ENCODE measurements at regions not wholly inside any gene's neighbourhood (a gene's known extent, or its start where the extent isn't known, plus 50 kb on each side); places are given as distances from the start of the nearest gene placed in this dataset.

GRCh38 chr3:5554245-5554747 lies 366.8 kb downstream of the EDEM1 start:
- Histone ChIP-seq H3K27me3 (ENCODE audit: insufficient read depth, low read length, poor library complexity, severe bottlenecking) (no peaks in the 10 kb centered on the region), H4K20me1 (ENCODE audit: insufficient read depth, low read length, poor library complexity, severe bottlenecking) (no peaks in the 10 kb centered on the region), H3K9me2 (replicated peaks; ENCODE audit: low read depth, low read length) (no peaks in the 10 kb centered on the region), H3F3A (ENCODE audit: low read depth) (no peaks in the 10 kb centered on the region), H3K79me2 (ENCODE audit: insufficient read depth, low read length) (no peaks in the 10 kb centered on the region), H2AFZ (ENCODE audit: low read length) (no peak overlapping the region), H3K4me3 (ENCODE audit: low read length, poor library complexity, severe bottlenecking) (no peak overlapping the region), H3K36me3 (ENCODE audit: insufficient read depth, low read length) (no peaks in the 10 kb centered on the region), H3K9ac (ENCODE audit: low read depth, low read length, poor library complexity, severe bottlenecking) (no peak overlapping the region), H3K4me1 (ENCODE audit: insufficient read depth, low read length, poor library complexity, severe bottlenecking) (no peaks in the 10 kb centered on the region), H3K9me3 (ENCODE audit: insufficient read depth, low read depth, low read length) (no peaks in the 10 kb centered on the region), H3K4me2 (ENCODE audit: low read depth, low read length, poor library complexity, severe bottlenecking) (no peak overlapping the region)
- TF ChIP-seq EZH2phosphoT487 (IDR thresholded peaks at IDR 0.05; ENCODE audit: borderline replicate concordance): no peak
- no peak for TF ChIP-seq CTCF (conservative IDR thresholded peaks at IDR 0.05; ENCODE audit: low read length)

- Histone ChIP-seq H3K27me3 (ENCODE audit: insufficient read depth, low read length, poor library complexity, severe bottlenecking) (no peaks in the 10 kb centered on the region), H3K9me3 (ENCODE audit: insufficient read depth, low read depth, low read length) (no peaks in the 10 kb centered on the region), H3K9me2 (replicated peaks; ENCODE audit: low read depth, low read length) (no peaks in the 10 kb centered on the region), H3F3A (ENCODE audit: low read depth) (no peaks in the 10 kb centered on the region), H3K4me2 (ENCODE audit: low read depth, low read length, poor library complexity, severe bottlenecking) (no peak overlapping the region), H3K4me1 (ENCODE audit: insufficient read depth, low read length, poor library complexity, severe bottlenecking) (no peaks in the 10 kb centered on the region), H3K4me3 (ENCODE audit: low read length, poor library complexity, severe bottlenecking) (no peak overlapping the region), H3K36me3 (ENCODE audit: insufficient read depth, low read length) (no peaks in the 10 kb centered on the region), H2AFZ (ENCODE audit: low read length) (no peak overlapping the region), H3K79me2 (ENCODE audit: insufficient read depth, low read length) (no peaks in the 10 kb centered on the region), H3K9ac (ENCODE audit: low read depth, low read length, poor library complexity, severe bottlenecking) (no peak overlapping the region), H4K20me1 (ENCODE audit: insufficient read depth, low read length, poor library complexity, severe bottlenecking) (no peaks in the 10 kb centered on the region)
- no peak for TF ChIP-seq CTCF (conservative IDR thresholded peaks at IDR 0.05; ENCODE audit: low read length)
- TF ChIP-seq EZH2phosphoT487 (IDR thresholded peaks at IDR 0.05; ENCODE audit: borderline replicate concordance): no peak
Measured at GRCh38 chr3:5560199-5560598, 372.7 kb downstream of the EDEM1 start.

- H3K27me3 ChIP-seq (ENCODE audit: insufficient read depth, low read length, poor library complexity, severe bottlenecking): no peaks in the 10 kb centered on the region
- H3K9me2 ChIP-seq (replicated peaks; ENCODE audit: low read depth, low read length): no peaks in the 10 kb centered on the region
- no peak overlapping the region for H2AFZ ChIP-seq (ENCODE audit: low read length)
- H3K4me2 ChIP-seq (ENCODE audit: low read depth, low read length, poor library complexity, severe bottlenecking): no peak overlapping the region
- no peaks in the 10 kb centered on the region for H4K20me1 ChIP-seq (ENCODE audit: insufficient read depth, low read length, poor library complexity, severe bottlenecking)
- H3F3A ChIP-seq (ENCODE audit: low read depth): no peaks in the 10 kb centered on the region
- H3K9me3 ChIP-seq (ENCODE audit: insufficient read depth, low read depth, low read length): no peaks in the 10 kb centered on the region
- H3K4me3 ChIP-seq (ENCODE audit: low read length, poor library complexity, severe bottlenecking): no peak overlapping the region
- no peaks in the 10 kb centered on the region for H3K4me1 ChIP-seq (ENCODE audit: insufficient read depth, low read length, poor library complexity, severe bottlenecking)
- TF ChIP-seq EZH2phosphoT487 (IDR thresholded peaks at IDR 0.05; ENCODE audit: borderline replicate concordance) (no peak), CTCF (conservative IDR thresholded peaks at IDR 0.05; ENCODE audit: low read length) (no peak)
- H3K9ac ChIP-seq (ENCODE audit: low read depth, low read length, poor library complexity, severe bottlenecking): no peak overlapping the region
- no peaks in the 10 kb centered on the region for H3K79me2 ChIP-seq (ENCODE audit: insufficient read depth, low read length)
- H3K36me3 ChIP-seq (ENCODE audit: insufficient read depth, low read length): no peaks in the 10 kb centered on the region
Measured at GRCh38 chr3:5563537-5564277, 376.2 kb downstream of the EDEM1 start.

All from Loucy (cell line).